GM12875 (cell line): ENCODE measurements at regions not wholly inside any gene's neighbourhood (a gene's known extent, or its start where the extent isn't known, plus 50 kb on each side); places are given as distances from the start of the nearest gene placed in this dataset.
"Not testable (repeated sequence)": the region's sequence is repeated elsewhere in the genome, so short reads cannot be mapped to it uniquely, and the experiment has no call there.

Experiments
- H3K4me3 ChIP-seq: one replicate; pipeline ENCODE4 v1.5.1; 2011; ENCODE audit warnings: low read depth, low read length, control low read depth
- TF ChIP-seq, protein P1 (sequence below): IDR thresholded peaks from 2 replicates; pipeline ENCODE4 v1.5.1; 2011; ENCODE audit warnings: low read depth, mild to moderate bottlenecking, control low read depth, inconsistent platforms, low read length, moderate library complexity, borderline replicate concordance; ENCODE audit not compliant: insufficient read depth

DNA sequence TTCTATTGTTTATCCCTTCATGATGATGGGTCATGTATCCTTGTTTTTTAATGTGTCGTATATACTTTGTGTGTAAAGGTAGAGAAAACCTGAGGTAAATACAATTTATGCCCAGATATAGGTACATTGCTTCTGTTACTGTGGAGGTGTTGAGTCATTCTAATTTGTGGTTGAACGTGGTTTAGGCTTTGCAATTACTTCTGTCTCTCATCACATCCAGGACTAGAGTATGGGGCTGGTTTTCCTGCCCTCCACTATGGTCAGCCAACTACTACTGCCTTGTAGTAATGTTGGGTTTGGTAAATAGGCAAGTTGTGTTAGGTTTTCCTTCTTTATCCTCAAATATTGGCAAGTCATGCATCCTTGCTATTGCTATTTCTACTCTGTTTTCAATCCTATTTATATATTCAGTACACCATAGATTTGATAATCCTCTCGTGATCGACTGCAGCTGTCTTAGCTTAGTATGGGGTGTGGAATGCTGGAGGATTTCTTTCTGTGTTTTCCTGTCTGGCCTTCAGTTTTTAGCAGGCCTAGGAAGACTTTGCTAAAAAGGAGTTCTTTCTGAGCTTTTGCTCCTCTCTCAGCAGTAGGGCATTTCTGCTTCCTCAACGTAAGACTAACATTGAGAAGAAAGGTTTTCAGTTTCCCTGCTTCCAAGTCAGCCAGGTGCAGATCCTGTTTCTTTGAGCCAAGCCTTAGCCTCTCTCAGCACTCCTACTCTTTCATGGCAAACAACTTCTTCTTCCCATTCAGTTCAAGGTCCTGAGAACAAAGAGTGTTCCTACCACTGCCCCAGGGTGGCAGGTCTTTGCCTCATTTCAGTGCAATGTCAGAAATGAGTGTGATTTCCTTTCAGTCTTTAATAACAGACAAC lies 844.4 kb upstream of the CDH18 start:
- no peak overlapping the region for H3K4me3 ChIP-seq
- TF ChIP-seq, protein P1, sequence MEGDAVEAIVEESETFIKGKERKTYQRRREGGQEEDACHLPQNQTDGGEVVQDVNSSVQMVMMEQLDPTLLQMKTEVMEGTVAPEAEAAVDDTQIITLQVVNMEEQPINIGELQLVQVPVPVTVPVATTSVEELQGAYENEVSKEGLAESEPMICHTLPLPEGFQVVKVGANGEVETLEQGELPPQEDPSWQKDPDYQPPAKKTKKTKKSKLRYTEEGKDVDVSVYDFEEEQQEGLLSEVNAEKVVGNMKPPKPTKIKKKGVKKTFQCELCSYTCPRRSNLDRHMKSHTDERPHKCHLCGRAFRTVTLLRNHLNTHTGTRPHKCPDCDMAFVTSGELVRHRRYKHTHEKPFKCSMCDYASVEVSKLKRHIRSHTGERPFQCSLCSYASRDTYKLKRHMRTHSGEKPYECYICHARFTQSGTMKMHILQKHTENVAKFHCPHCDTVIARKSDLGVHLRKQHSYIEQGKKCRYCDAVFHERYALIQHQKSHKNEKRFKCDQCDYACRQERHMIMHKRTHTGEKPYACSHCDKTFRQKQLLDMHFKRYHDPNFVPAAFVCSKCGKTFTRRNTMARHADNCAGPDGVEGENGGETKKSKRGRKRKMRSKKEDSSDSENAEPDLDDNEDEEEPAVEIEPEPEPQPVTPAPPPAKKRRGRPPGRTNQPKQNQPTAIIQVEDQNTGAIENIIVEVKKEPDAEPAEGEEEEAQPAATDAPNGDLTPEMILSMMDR: no peak

DNA sequence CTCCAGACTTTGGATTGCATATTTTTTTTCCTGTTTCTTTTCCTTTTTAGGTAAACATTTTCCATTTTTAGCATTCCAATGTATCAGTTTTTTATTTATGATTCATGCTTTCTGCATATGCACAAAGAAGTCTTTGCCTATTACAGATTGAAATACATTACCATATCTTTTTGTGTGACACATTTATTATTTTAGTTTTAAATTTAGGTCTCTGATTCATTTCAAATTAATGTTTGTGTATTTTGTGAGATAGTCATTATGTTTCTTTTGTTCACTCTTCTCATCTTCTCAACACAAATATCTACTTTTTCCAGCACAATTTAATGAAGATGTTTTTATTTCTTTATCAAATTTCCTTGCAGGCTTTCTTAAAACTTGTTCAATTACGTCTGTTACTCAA lies 838.0 kb upstream of the CDH18 start:
- H3K4me3 ChIP-seq: not testable (repeated sequence)

DNA sequence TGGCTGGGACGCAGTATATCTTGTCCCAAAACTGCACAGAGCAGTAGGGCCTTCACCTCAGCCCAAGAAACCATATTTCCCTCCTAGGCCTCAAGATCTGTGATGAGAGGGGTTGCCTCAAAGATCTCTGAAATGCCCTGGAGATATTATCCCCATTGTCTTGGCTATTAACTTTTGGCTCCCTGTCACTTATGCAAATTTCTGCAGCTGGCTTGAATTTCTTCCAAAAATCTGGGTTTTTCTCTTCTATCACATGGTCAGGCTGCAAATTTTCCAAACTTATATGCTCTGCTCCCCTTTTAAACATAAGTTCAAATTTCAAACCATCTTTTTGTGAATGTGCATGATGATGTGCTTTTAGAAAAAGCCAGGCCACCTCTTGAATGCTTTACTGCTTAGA lies 809.2 kb upstream of the CDH18 start:
- not testable (repeated sequence) for H3K4me3 ChIP-seq

DNA sequence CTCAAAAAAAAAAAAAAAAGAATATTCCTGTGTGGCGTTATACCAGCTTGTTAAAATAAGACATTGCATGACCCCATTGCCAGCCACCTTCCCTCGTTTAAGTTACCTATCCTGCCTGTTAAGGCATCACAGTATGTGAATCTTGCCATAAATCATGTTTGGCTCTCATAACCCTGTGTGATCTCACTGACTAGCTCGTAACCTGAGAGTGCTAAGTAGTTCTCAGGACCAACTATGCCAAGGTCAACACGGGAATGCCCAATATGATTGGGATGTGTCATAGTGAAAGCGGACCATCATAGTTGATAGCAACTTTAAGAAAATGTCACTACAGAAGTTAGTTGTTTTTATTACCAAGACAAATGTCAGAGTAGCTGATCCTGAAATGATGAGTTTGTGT lies 796.8 kb upstream of the CDH18 start:
- not testable (repeated sequence) for H3K4me3 ChIP-seq

DNA sequence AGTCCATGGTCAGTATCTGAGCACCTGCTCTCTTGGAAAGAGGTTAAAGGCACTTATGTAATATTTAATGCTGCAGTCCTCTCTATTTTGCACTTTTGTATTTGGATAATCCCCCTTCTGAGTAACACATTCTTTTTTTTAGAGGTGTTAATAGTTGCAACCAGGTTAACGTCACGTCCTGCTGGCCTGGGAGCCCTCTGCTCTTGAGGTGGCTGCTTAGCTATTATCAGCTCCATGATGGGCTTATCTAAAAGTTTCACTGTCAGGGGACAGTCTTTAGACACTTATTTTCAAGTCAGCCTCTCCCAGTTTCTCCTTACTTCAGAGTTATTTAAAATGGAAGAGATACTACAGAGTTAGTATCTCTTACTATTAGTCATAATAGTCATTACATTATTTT lies 795.5 kb upstream of the CDH18 start:
- H3K4me3 ChIP-seq: not testable (repeated sequence)

DNA sequence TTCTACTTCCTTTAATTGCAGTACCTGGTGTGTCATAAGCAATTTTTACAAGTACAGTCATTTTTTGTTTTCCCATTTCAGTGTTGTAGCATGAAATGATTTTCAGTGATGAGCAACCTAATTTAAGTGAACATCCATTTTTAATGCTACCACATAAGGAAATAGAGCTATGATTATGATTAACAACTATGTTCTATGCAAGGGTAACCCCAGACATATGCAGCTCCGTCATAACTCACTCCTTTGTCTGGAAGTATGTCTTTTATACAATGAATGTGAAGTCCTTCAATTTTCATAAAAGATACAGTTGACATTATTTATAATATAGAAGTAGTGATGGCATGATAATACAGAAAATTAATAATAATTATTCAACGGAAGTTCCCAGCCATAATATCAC lies 783.3 kb upstream of the CDH18 start:
- not testable (repeated sequence) for H3K4me3 ChIP-seq

DNA sequence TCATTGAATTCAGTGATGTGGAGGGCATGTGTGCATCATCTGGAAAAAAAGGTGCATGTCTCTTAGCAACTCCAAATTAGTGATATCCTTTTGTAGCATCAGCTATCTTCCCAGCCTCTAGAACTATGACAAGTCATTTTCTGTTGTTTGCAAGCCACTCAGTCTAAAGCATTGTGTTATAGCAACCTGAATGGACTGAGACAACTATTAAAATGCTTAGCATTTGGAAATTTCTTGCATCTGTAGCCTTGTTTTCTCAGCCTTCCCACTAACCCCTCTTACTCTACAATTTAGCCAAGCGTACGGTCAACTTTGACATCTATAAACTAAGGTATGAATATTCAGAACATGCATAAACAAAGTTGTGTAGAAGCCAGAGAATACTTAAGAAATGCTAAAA lies 777.1 kb upstream of the CDH18 start:
- not testable (repeated sequence) for H3K4me3 ChIP-seq

DNA sequence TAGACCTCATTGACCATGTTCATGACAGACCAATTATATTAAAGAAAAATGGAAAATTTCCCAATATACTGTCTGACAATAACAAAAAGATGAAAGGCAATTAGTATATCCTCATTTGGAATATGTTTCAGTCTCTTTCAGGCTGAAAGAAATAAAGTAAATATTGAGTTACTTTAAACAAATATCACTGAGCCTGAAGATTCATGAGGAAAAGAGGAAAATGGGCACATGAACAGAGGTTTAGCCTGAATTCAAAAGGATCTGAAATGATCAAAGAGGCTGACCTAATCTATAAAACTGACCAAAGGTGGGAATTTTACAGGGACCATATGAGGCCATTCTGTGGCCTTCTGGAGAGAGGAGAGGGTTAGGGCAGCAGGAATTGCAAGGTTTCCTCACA lies 771.5 kb upstream of the CDH18 start:
- H3K4me3 ChIP-seq: not testable (repeated sequence)

DNA sequence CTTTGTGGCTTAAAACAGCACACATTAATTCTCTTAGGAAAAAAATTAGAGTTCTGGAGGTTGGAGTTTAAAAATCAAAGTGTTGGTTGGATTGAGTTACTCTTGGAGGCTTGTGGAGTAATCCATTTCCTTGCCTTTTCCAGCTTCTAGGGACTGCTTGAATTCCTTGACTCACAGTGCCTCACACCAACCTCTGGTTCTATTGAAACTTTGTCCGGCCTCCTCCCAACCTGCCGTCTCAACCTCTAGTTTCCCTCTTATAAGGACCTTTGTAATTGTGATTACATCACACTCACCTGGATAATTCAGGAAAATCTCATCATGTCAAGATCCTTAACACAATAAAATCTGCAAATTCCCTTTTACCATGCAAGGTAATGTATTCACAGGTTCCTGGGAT lies 764.2 kb upstream of the CDH18 start:
- not testable (repeated sequence) for H3K4me3 ChIP-seq

DNA sequence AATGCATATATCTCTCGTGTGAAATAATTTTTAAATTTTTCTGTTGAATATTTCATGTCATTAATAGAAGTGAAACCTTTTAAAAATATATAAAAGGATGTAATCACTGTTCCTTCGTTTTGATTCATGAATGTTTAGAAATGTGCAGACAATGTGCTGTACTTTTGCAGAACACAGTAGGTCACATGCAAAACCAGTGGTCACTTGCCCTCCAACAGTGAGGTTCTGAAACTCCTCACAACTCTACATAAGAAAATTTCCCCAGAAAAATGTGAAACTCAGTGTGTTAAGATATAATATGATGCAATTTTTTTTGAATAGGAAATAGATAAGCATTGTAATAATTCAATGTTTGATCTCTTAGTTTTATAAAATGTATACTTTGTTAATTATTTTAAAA lies 747.7 kb upstream of the CDH18 start:
- H3K4me3 ChIP-seq: not testable (repeated sequence)

DNA sequence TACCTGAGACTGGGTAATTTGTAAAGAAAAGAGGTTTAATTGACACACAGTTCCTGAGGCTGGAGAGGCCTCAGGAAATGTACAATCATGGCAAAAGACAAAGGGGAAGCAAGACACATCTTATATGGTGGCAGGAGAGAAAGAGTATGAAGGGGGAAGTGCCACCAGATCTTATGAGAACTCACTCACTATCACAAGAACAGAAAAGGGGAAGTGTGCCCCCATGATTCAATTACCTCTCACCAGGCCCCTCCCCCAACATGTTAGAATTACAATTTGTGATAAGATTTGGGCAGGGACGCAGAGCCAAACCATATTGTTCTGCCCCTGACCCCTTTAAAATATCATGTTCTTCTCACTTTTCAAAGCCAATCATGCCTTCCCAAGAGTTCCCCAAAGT lies 744.2 kb upstream of the CDH18 start:
- not testable (repeated sequence) for H3K4me3 ChIP-seq

DNA sequence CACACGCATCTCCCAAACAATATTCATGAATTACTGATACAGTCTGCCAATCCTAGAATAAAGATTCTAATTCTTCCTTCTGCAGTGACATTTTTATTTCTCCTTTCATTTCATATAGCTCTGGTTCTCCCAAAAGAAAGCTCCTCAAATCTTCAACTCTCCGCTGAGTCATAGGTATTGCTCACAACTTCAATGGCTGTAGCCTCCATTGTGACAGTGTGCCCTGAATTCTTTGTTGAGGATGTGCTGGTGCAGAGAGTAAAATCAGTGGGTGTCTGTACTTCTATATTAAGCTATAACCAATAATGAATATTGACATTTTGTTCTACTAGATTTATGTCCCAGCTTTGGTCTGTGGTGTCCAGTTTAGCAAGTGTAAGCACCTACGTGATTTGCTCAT lies 733.3 kb upstream of the CDH18 start:
- not testable (repeated sequence) for H3K4me3 ChIP-seq

DNA sequence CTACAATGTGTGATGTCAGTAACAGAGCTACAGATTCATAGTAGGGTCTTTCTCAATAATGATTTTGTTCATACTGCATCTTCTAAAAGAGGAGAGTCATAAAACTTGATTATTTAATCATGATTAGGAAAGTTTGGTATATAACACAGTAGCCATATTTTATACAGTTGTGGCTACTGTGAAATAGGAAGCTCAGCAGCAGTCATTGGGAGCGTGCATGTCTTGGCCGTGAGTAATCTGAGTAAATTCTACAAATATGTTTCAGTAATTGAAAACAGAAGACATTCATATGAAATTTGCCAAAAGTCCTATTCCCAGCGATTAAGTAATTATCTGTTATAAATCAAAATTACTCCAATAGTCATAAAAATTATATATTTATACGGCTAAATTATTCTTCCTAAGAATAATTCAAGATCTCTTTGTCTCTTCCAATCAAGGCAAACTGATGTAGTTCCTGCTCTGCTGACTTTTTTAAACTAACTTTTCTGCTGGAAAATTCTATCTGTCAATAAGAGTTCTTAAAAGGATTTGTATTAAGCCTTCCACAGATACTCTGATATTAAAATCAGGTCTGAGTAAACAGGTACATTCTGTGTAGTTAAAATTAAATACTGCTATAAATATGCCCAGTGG lies 723.6 kb upstream of the CDH18 start:
- H3K4me3 ChIP-seq: not testable (repeated sequence)

DNA sequence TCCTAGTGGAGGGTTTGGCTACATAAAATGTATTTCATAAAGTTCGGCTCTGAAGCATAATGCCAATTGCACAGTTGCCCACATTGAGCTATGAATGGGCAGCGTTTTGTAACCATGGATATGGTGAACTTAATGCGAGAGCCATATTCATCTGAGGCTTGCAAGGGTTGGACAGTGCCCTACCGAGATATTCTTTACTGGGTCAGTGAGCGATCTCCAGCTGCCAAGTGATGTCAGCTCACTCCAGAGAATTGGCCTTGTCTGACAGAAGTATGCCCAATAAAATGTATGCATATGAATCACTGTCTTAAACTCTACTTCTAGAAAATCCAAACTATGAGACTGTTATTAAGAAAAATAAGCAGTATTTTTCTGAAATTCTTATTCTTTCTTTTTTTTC lies 719.6 kb upstream of the CDH18 start:
- H3K4me3 ChIP-seq: not testable (repeated sequence)

DNA sequence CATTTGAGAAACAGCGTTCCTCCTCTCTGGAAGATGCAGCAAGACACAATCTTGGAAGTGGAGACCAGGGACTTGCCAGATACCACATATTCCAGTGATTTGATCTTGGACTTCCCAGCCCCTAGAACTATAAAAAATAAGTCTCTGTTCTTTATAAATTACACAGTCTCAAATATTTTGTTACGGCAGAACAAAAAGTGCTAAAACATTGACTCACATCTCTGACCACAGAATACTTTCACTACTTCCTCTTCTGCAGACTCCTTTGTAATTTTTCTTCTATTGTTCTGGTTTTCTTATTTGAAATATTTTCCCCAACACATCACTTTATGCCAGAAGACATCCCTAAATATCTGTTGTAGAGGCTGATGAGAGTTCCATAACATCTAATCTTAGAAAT lies 706.1 kb upstream of the CDH18 start:
- H3K4me3 ChIP-seq: no peak overlapping the region
- TF ChIP-seq, protein P1: no peak
